MM.1S (cell line): ENCODE measurements at regions not wholly inside any gene's neighbourhood (a gene's known extent, or its start where the extent isn't known, plus 50 kb on each side); places are given as distances from the start of the nearest gene placed in this dataset.

ENCODE experiments used
- EZH2 ChIP-seq: fragments of 300-600 bp; sonication (generic); optimal IDR thresholded peaks from 2 replicates; pipeline ENCODE3; 2017; ENCODE audit warnings: low read depth, mild to moderate bottlenecking, antibody characterized with exemption, low read length, mixed read lengths
- TF ChIP-seq, protein P1 (sequence below): fragments of 300-600 bp; sonication (generic); IDR thresholded peaks from 2 replicates; pipeline ENCODE4 v1.5.1; 2016; ENCODE audit warnings: antibody characterized with exemption, low read length, mixed read lengths

DNA sequence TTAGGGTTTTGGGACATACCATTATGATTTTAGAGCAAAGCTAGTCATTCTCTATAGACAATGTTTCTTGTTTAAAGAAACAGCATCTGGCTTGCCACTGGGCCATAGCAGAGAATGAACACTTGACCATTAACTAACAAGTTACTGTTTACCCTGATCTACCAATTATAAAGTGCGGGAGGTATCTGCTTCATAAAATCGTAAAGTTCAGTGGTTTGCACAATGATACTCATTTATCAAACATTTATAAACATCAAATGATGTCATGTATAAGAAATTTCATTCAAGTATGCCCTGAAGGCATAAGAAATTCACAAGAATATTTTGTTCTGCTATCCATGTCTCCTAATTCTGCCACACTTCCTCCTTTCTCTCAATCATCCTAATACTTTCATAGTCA lies 139.2 kb downstream of the PCDH20 start:
- TF ChIP-seq, protein P1, sequence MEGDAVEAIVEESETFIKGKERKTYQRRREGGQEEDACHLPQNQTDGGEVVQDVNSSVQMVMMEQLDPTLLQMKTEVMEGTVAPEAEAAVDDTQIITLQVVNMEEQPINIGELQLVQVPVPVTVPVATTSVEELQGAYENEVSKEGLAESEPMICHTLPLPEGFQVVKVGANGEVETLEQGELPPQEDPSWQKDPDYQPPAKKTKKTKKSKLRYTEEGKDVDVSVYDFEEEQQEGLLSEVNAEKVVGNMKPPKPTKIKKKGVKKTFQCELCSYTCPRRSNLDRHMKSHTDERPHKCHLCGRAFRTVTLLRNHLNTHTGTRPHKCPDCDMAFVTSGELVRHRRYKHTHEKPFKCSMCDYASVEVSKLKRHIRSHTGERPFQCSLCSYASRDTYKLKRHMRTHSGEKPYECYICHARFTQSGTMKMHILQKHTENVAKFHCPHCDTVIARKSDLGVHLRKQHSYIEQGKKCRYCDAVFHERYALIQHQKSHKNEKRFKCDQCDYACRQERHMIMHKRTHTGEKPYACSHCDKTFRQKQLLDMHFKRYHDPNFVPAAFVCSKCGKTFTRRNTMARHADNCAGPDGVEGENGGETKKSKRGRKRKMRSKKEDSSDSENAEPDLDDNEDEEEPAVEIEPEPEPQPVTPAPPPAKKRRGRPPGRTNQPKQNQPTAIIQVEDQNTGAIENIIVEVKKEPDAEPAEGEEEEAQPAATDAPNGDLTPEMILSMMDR, result no peak
- no peak for TF ChIP-seq EZH2
